GM19324 (cell line): ENCODE measurements at regions not wholly inside any gene's neighbourhood (a gene's known extent, or its start where the extent isn't known, plus 50 kb on each side); places are given as distances from the start of the nearest gene placed in this dataset.

Experiments
- ATAC-seq: cut with Tn5 transposase; IDR thresholded peaks from one replicate; pipeline ENCODE4 v1.9.1; 2021; ENCODE audit warnings: mild to moderate bottlenecking, moderate library complexity; ENCODE audit not compliant: unreplicated experiment, low FRiP score

DNA sequence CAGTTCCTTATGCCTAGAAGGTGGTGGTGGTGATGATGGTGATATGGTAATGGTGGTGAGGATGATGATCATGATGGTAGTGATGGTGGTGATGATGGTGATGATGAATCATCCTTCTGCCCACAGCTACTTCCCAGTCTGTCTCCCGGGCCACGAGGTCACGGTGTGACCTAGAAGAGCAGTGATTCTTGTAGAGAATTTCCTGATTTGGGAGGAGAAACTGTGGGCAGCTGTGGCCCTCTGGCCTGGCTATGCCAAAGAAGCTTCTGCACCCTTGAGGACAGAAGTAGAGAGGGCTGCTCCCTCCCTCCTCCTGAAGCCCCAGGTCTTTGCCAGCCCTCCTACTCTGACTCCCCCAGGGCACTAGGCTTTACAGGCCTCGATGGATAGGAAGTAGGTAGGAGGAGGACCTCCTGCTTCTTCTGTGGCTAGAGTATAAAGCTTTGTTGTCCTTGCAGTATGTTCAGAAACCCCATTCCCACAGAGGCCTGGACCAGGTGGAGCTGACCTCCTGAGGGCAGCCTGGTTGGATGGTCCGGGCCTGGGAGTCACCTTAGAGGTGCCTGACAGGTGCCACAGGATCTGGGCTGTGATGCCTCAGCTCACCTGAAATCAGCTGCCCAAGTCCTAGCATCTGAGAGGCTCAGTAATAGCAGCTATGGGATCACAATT, 57.9 kb upstream of the EPAS1 start:
- no peak for ATAC-seq

DNA sequence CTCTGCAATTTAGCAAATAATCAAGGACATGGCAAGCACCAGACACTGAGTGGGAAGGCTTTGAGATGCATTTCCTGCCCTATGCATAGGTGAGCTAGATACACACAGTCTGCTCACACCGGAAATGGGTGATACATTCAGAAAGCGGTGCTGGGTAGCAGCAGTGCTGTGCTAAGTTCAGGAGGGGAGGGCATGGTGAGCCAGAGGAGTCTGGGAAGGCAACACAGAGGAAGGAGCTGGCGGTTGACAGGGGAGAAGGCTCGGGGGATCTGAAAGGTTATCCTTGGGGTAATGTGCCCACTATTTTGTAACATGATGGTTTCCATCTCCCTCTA, 57.4 kb upstream of the EPAS1 start:
- peak; percentile 62 for ATAC-seq

GRCh38 chr2:46241344-46241743, 55.9 kb upstream of the EPAS1 start:
- no peak for ATAC-seq

- no peak for ATAC-seq
Observed at GRCh38 chr2:46245869-46246268, 51.3 kb upstream of the EPAS1 start.

GRCh38 chr2:46246790-46247189, 50.4 kb upstream of the EPAS1 start:
- ATAC-seq: peak; percentile 87
